Trophoblast cell (in vitro differentiated cells and primary cell): ENCODE measurements at regions not wholly inside any gene's neighbourhood (a gene's known extent, or its start where the extent isn't known, plus 50 kb on each side); places are given as distances from the start of the nearest gene placed in this dataset.

Source experiments
- DNase-seq, 2 donors: peaks; one replicate each; pipeline ENCODE4 v3.0.0-alpha.2; 2016
- H2AFZ ChIP-seq: 2 replicates; pipeline ENCODE4 v1.6.1; 2013; ENCODE audit warnings: low read length, moderate library complexity, mild to moderate bottlenecking; ENCODE audit not compliant: insufficient read depth, poor library complexity
- H2AK5ac ChIP-seq: 2 replicates; pipeline ENCODE4 v1.6.1; 2013; ENCODE audit warnings: mild to moderate bottlenecking, low read length
- H2BK120ac ChIP-seq: 2 replicates; pipeline ENCODE4 v1.6.1; 2013; ENCODE audit warnings: low read length, mild to moderate bottlenecking, moderate library complexity; ENCODE audit not compliant: insufficient read depth, poor library complexity
- H2BK12ac ChIP-seq: 2 replicates; pipeline ENCODE4 v1.6.1; 2013; ENCODE audit warnings: mild to moderate bottlenecking, low read length, moderate library complexity
- H2BK5ac ChIP-seq: 2 replicates; pipeline ENCODE4 v1.6.1; 2013; ENCODE audit warnings: low read length, low read depth, moderate library complexity, mild to moderate bottlenecking; ENCODE audit not compliant: poor library complexity
- H3K14ac ChIP-seq: 2 replicates; pipeline ENCODE4 v1.6.1; 2013; ENCODE audit warnings: mild to moderate bottlenecking, low read length
- H3K18ac ChIP-seq: 2 replicates; pipeline ENCODE4 v1.6.1; 2013; ENCODE audit warnings: mild to moderate bottlenecking, low read length
- H3K23ac ChIP-seq: 2 replicates; pipeline ENCODE4 v1.6.1; 2013; ENCODE audit warnings: low read length
- H3K27ac ChIP-seq: 2 replicates; pipeline ENCODE4 v1.5.1; 2013; ENCODE audit warnings: low read depth, mild to moderate bottlenecking, inconsistent platforms, low read length, moderate library complexity
- H3K27me3 ChIP-seq: 2 replicates; pipeline ENCODE4 v1.6.1; 2013; ENCODE audit warnings: inconsistent platforms, mild to moderate bottlenecking, low read length, moderate library complexity; ENCODE audit not compliant: insufficient read depth
- H3K36me3 ChIP-seq, 2 experiments: 1 replicate in 1 of 2; 2 replicates in 1 of 2; pipeline ENCODE4 v1.6.1; 2013; ENCODE audit warnings: low read length in 2 of 2, mild to moderate bottlenecking in 2 of 2, moderate library complexity in 1 of 2; ENCODE audit not compliant: insufficient read depth in 2 of 2, control insufficient read depth in 1 of 2
- H3K4ac ChIP-seq: 2 replicates; pipeline ENCODE4 v1.6.1; 2013; ENCODE audit warnings: low read depth, mild to moderate bottlenecking, low read length, moderate library complexity
- H3K4me1 ChIP-seq, 2 experiments: 1 replicate in 1 of 2; 2 replicates in 1 of 2; pipeline ENCODE4 v1.6.1; 2013; ENCODE audit warnings: low read length in 2 of 2, mild to moderate bottlenecking in 2 of 2, moderate library complexity in 1 of 2; ENCODE audit not compliant: insufficient read depth in 2 of 2, control insufficient read depth in 1 of 2
- H3K4me2 ChIP-seq: 2 replicates; pipeline ENCODE4 v1.6.1; 2013; ENCODE audit warnings: inconsistent platforms, mild to moderate bottlenecking, low read length, moderate library complexity
- H3K4me3 ChIP-seq: 2 replicates; pipeline ENCODE4 v1.5.1; 2013; ENCODE audit warnings: mild to moderate bottlenecking, low read depth, low read length, inconsistent platforms
- H3K79me1 ChIP-seq: one replicate; pipeline ENCODE4 v1.6.1; 2013; ENCODE audit warnings: low read length
- H3K79me2 ChIP-seq: 2 replicates; pipeline ENCODE4 v1.6.1; 2013; ENCODE audit warnings: low read length, mild to moderate bottlenecking; ENCODE audit not compliant: control insufficient read depth, insufficient read depth, poor library complexity
- H3K9ac ChIP-seq: 2 replicates; pipeline ENCODE4 v1.6.1; 2013; ENCODE audit warnings: mild to moderate bottlenecking, low read length
- H3K9me3 ChIP-seq: 2 replicates; pipeline ENCODE4 v1.6.1; 2013; ENCODE audit warnings: low read depth, mild to moderate bottlenecking, control low read depth, inconsistent platforms, low read length; ENCODE audit not compliant: insufficient read depth
- H4K12ac ChIP-seq: 2 replicates; pipeline ENCODE4 v1.6.1; 2013; ENCODE audit warnings: low read depth, mild to moderate bottlenecking, low read length, moderate library complexity
- H4K8ac ChIP-seq: 2 replicates; pipeline ENCODE4 v1.6.1; 2013; ENCODE audit warnings: low read depth, mild to moderate bottlenecking, low read length, moderate library complexity
- H4K91ac ChIP-seq: one replicate; pipeline ENCODE4 v1.6.1; 2013; ENCODE audit warnings: low read depth, mild to moderate bottlenecking, low read length, moderate library complexity
- WGBS: extraction: QIAGEN DNeasy Blood & Tissue Kit; methylation state at CpG from one replicate; pipeline ENCODE4 v1.1.7; 2013; ENCODE audit warnings: missing lambda C conversion rate; ENCODE audit not compliant: insufficient read length, insufficient coverage; ENCODE audit errors: extremely low coverage; 5-methylcytosine and 5-hydroxymethylcytosine counted together

DNA sequence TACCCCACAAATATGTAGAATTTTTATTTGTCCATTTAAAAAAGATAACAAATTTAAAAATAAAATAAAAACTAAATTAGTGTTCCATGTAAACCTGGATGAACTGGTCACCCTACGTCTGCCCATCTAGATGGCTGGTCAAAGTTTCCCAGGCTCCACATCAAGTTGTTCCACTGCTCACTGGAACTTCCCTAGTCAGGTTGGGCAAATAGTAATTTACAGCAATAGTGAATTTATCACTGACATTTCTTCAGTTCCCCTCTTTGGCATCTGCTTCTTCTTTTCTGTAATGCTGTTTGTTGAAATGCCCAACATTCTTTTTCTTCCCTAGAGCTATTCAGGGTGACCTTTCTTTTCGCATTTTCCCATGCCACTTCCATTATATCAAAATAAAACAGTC lies 272.7 kb upstream of the BTG1 start:
- H3K27ac ChIP-seq, result no peak overlapping the region
- no peak overlapping the region for H2AFZ ChIP-seq
- no peak overlapping the region for H4K8ac ChIP-seq
- no peaks in the 10 kb centered on the region for H3K36me3 ChIP-seq
- H3K18ac ChIP-seq, result no peak overlapping the region
- no peak overlapping the region for H3K4me2 ChIP-seq
- no peak overlapping the region for H3K9ac ChIP-seq
- DNase-seq, result no peak
- H4K12ac ChIP-seq, result no peak overlapping the region
- no CpG with 5 or more reads among the region's 2 CpGs for WGBS
- H3K4ac ChIP-seq, result no peak overlapping the region
- H3K79me2 ChIP-seq, result no peaks in the 10 kb centered on the region
- no peaks in the 10 kb centered on the region for H3K9me3 ChIP-seq
- no peaks in the 10 kb centered on the region for H3K4me1 ChIP-seq
- no peaks in the 10 kb centered on the region for H3K79me1 ChIP-seq
- no peak overlapping the region for H3K4me3 ChIP-seq
- H3K23ac ChIP-seq, result no peak overlapping the region
- no peak overlapping the region for H2BK12ac ChIP-seq
- no peaks in the 10 kb centered on the region for H3K27me3 ChIP-seq
- H3K14ac ChIP-seq, result no peak overlapping the region
- no peak overlapping the region for H2AK5ac ChIP-seq
- H2BK5ac ChIP-seq, result no peak overlapping the region
- no peak overlapping the region for H4K91ac ChIP-seq
- H2BK120ac ChIP-seq, result no peak overlapping the region

DNA sequence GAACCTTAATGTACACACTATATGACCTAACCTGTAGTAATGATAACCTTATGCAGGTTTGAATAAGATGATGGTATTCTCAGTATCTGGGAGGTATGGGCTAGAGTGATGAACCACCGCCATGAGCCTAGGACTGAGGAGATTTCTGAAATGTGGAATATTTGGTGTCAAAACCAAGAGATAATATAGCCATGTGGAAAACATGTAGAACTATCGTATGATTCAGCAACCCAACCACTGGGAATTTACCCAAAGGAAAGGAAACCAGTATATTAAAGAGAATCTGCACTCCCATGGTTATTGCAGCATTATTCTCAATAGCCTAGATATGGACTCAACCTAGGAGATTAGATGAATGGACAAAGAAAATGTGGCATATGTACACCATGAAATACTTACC lies 271.7 kb upstream of the BTG1 start:
- H2AK5ac ChIP-seq, result no peak overlapping the region
- H3K4me3 ChIP-seq, result no peak overlapping the region
- no peak overlapping the region for H3K4ac ChIP-seq
- H2AFZ ChIP-seq, result no peak overlapping the region
- no peak overlapping the region for H4K91ac ChIP-seq
- no peak overlapping the region for H2BK12ac ChIP-seq
- H2BK5ac ChIP-seq, result no peak overlapping the region
- no peak overlapping the region for H3K18ac ChIP-seq
- peak; percentile 46 to 80 for DNase-seq
- no peak overlapping the region for H2BK120ac ChIP-seq
- H3K36me3 ChIP-seq, result no peaks in the 10 kb centered on the region
- H3K4me1 ChIP-seq, result no peaks in the 10 kb centered on the region
- no peaks in the 10 kb centered on the region for H3K27me3 ChIP-seq
- H3K23ac ChIP-seq, result no peak overlapping the region
- no peaks in the 10 kb centered on the region for H3K79me1 ChIP-seq
- no peak overlapping the region for H4K8ac ChIP-seq
- WGBS, result no CpG with 5 or more reads among the region's 2 CpGs
- no peak overlapping the region for H3K9ac ChIP-seq
- H3K79me2 ChIP-seq, result no peaks in the 10 kb centered on the region
- no peaks in the 10 kb centered on the region for H3K9me3 ChIP-seq
- no peak overlapping the region for H3K27ac ChIP-seq
- no peak overlapping the region for H4K12ac ChIP-seq
- H3K4me2 ChIP-seq, result no peak overlapping the region
- no peak overlapping the region for H3K14ac ChIP-seq

DNA sequence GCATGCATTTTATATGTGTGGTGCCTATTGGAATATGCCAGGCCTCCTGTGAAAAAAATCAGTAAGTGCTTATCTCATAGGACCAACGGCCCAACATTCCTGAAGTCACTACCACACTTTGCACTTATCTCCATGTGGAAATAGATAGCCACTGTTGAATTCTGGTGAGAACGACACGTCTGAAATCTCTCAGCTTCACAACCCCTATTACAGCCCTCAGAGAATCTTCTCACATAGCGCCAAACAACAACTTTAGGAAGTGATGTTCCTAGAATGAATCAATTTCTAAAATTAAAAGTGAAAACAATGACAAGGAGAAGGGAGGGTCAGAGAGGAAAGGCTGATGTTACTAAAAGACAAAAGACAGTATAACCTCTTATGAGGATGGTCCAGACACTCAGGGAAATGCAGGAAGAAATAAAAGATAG lies 270.8 kb upstream of the BTG1 start:
- H3K4me1 ChIP-seq, result peaks cover 0 to 2% of the 10 kb centered on the region in 2 experiments
- H2BK120ac ChIP-seq, result no peak overlapping the region
- no peak overlapping the region for H2BK12ac ChIP-seq
- no peak overlapping the region for H4K91ac ChIP-seq
- peak in 1 of 2 donors; percentile 43 for DNase-seq
- H3K4me3 ChIP-seq, result no peak overlapping the region
- no peak overlapping the region for H3K4me2 ChIP-seq
- no peaks in the 10 kb centered on the region for H3K79me1 ChIP-seq
- no peaks in the 10 kb centered on the region for H3K36me3 ChIP-seq
- no peaks in the 10 kb centered on the region for H3K79me2 ChIP-seq
- no peak overlapping the region for H3K23ac ChIP-seq
- H2AFZ ChIP-seq, result no peak overlapping the region
- no peak overlapping the region for H4K8ac ChIP-seq
- no peak overlapping the region for H2AK5ac ChIP-seq
- H3K27me3 ChIP-seq, result no peaks in the 10 kb centered on the region
- no peak overlapping the region for H2BK5ac ChIP-seq
- H3K27ac ChIP-seq, result no peak overlapping the region
- WGBS, result no CpG with 5 or more reads among the region's 4 CpGs
- no peak overlapping the region for H3K18ac ChIP-seq
- H4K12ac ChIP-seq, result no peak overlapping the region
- no peak overlapping the region for H3K9ac ChIP-seq
- no peak overlapping the region for H3K4ac ChIP-seq
- H3K14ac ChIP-seq, result no peak overlapping the region
- H3K9me3 ChIP-seq, result no peaks in the 10 kb centered on the region

DNA sequence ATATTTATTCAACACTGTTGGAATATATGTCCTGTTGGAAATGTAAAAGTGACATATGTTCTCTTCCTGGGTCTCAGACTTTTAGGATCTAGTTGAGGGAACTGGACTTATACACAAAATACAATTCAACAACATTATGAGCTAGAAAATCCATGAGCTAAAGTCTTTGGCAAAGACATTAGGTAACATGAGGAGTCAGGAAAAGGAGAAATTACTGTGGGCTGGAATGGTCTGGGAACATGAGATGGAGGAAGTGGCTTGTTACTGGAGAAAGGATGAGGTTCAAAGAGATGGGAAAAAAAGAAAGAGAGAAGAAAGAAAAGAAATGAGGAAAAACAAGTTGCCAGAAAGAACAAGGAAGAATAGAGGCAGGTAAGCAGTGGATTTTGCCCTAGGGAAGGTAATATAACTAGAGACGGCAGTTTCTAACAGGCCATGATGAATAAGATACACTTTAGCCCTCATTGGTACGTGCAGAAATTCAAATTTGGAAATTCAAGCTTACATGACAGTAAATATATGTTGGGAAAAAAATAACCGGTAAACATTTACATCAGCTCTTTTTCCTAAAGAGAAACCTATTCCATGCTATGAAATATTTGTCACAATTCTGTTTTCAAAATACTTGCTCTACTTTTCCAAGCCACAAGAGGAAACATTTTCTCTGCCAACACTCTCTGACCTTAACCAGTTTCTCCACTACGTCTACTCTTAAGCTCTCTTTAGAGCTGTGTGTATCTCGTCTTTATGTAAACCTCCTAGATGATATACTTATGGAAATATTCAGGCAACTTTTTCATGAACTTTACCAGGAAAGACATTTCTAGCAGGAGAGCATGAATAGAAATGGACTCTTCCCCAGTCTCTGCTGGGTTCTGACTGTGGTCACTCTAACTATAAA lies 268.8 kb upstream of the BTG1 start:
- H2BK120ac ChIP-seq, result no peak overlapping the region
- no peak overlapping the region for H2AK5ac ChIP-seq
- WGBS, result no CpG with 5 or more reads among the region's 5 CpGs
- H2AFZ ChIP-seq, result no peak overlapping the region
- no peak overlapping the region for H3K9ac ChIP-seq
- no peaks in the 10 kb centered on the region for H3K9me3 ChIP-seq
- no peaks in the 10 kb centered on the region for H3K79me1 ChIP-seq
- H2BK12ac ChIP-seq, result no peak overlapping the region
- H4K8ac ChIP-seq, result no peak overlapping the region
- H3K27ac ChIP-seq, result no peak overlapping the region
- no peak overlapping the region for H3K14ac ChIP-seq
- H3K23ac ChIP-seq, result no peak overlapping the region
- H3K18ac ChIP-seq, result no peak overlapping the region
- no peak overlapping the region for H2BK5ac ChIP-seq
- no peaks in the 10 kb centered on the region for H3K79me2 ChIP-seq
- H3K27me3 ChIP-seq, result no peaks in the 10 kb centered on the region
- no peak overlapping the region for H3K4me3 ChIP-seq
- H3K4me2 ChIP-seq, result no peak overlapping the region
- no peak overlapping the region for H4K91ac ChIP-seq
- H3K36me3 ChIP-seq, result no peaks in the 10 kb centered on the region
- H3K4me1 ChIP-seq, result peaks cover 0 to 2% of the 10 kb centered on the region in 2 experiments
- DNase-seq, result no peak
- no peak overlapping the region for H3K4ac ChIP-seq
- no peak overlapping the region for H4K12ac ChIP-seq
